Naive B cell (primary cell): ENCODE measurements at regions not wholly inside any gene's neighbourhood (a gene's known extent, or its start where the extent isn't known, plus 50 kb on each side); places are given as distances from the start of the nearest gene placed in this dataset.
A peak's percentile ranks its signal among the peaks of the same experiment; 100 is the strongest.
"Not testable (repeated sequence)": the region's sequence is repeated elsewhere in the genome, so short reads cannot be mapped to it uniquely, and the experiment has no call there.

Experiments
- ATAC-seq, 2 donors: fragments of 150-1000 bp; cut with Tn5 transposase; 2 replicates each; pipeline ENCODE4 v1.10.0; 2021; ENCODE audit warnings: low read depth in 2 of 2, mild to moderate bottlenecking in 2 of 2, moderate library complexity in 2 of 2
- DNase-seq: peaks from one replicate; pipeline ENCODE4 v3.0.0; 2022
- H3K27ac Mint-ChIP-seq, 6 donors: one replicate each; pipeline ENCODE4 v1.8.0; 2020 to 2022; ENCODE audit warnings: mild to moderate bottlenecking in 6 of 6, mixed read lengths in 6 of 6, moderate library complexity in 5 of 6, inconsistent platforms in 2 of 6
- H3K27me3 Mint-ChIP-seq, 3 donors: one replicate each; pipeline ENCODE4 v1.8.0; 2021 to 2022; ENCODE audit warnings: mixed read lengths in 3 of 3, mild to moderate bottlenecking in 1 of 3
- H3K36me3 Mint-ChIP-seq, 2 donors: one replicate each; pipeline ENCODE4 v1.8.0; 2020 to 2022; ENCODE audit warnings: mixed read lengths in 2 of 2, inconsistent platforms in 1 of 2, mild to moderate bottlenecking in 1 of 2
- H3K4me1 Mint-ChIP-seq, 3 donors: one replicate each; pipeline ENCODE4 v1.8.0; 2020 to 2022; ENCODE audit warnings: mixed read lengths in 3 of 3, inconsistent platforms in 1 of 3, mild to moderate bottlenecking in 1 of 3, moderate library complexity in 1 of 3
- H3K4me3 Mint-ChIP-seq, 8 donors: one replicate each; pipeline ENCODE4 v1.8.0; 2020 to 2022; ENCODE audit warnings: mild to moderate bottlenecking in 8 of 8, mixed read lengths in 8 of 8, moderate library complexity in 8 of 8, inconsistent platforms in 2 of 8
- H3K9me3 Mint-ChIP-seq, 7 donors: one replicate each; pipeline ENCODE4 v1.8.0; 2020 to 2022; ENCODE audit warnings: mixed read lengths in 7 of 7, mild to moderate bottlenecking in 5 of 7, inconsistent platforms in 2 of 7, moderate library complexity in 1 of 7

DNA sequence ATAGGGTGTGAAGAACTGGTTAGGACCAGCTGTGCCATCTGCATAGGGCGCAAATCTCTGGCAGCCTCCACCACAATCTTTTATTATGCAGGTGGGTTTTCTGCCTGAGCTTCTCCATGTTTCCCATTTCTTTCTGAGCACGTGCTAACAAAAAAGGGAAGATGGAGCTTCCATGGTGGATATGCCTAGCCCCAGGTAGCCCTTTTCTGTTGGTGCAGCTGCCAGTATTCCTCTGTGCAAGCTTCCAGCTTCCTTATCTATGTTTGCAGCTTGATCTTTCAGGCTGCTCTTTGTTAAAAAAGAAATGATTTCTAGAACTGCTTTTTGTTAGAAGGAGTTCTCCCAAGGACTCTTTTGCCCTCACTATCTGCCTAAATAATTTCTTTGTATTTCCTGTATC is 95.0 kb upstream of the EPB41L4A start:
- Mint-ChIP-seq H3K4me3 (no peak overlapping the region), H3K36me3 (peaks cover 0 to 2% of the 10 kb centered on the region in 2 donors), H3K4me1 (peaks cover 2 to 5% (median 2%) of the 10 kb centered on the region in 3 donors), H3K27me3 (peaks cover 0 to 5% (median 0%) of the 10 kb centered on the region in 3 donors), H3K9me3 (peaks cover 0 to 34% (median 18%) of the 10 kb centered on the region in 7 donors), H3K27ac (peak overlapping the region in 1 of 6 donors; percentile 76)
- ATAC-seq (no peak), DNase-seq (no peak)

DNA sequence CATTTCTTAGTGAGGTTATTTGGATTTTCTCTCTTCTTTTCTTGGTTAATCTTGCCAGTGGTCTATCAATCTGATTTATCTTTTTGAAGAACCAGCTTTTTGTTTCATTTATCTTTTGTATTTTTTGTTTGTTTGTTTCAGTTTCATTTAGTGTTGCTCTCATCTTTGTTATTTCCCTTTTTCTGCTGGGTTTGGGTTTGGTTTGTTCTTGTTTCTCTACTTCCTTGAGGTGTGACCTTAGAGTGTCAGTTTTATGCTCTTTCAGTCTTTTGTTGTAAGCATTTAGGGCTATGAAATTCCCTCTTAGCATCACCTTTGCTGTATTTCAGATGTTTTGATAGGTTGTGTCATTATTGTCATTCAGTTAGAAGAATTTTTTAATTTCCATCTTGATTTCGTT is 101.4 kb upstream of the EPB41L4A start:
- DNase-seq (peak; percentile 65), ATAC-seq (peak; percentile 27 to 39)
- not testable (repeated sequence) for H3K27me3 Mint-ChIP-seq
- Mint-ChIP-seq H3K27ac (peak overlapping the region; percentile 88 to 95 (median 91)), H3K4me1 (peaks cover 62 to 66% (median 66%) of the 10 kb centered on the region in 3 donors), H3K9me3 (peaks cover 3 to 39% (median 18%) of the 10 kb centered on the region in 7 donors), H3K36me3 (peaks cover 17 to 37% of the 10 kb centered on the region in 2 donors), H3K4me3 (peak overlapping the region; percentile 36 to 88 (median 80))

DNA sequence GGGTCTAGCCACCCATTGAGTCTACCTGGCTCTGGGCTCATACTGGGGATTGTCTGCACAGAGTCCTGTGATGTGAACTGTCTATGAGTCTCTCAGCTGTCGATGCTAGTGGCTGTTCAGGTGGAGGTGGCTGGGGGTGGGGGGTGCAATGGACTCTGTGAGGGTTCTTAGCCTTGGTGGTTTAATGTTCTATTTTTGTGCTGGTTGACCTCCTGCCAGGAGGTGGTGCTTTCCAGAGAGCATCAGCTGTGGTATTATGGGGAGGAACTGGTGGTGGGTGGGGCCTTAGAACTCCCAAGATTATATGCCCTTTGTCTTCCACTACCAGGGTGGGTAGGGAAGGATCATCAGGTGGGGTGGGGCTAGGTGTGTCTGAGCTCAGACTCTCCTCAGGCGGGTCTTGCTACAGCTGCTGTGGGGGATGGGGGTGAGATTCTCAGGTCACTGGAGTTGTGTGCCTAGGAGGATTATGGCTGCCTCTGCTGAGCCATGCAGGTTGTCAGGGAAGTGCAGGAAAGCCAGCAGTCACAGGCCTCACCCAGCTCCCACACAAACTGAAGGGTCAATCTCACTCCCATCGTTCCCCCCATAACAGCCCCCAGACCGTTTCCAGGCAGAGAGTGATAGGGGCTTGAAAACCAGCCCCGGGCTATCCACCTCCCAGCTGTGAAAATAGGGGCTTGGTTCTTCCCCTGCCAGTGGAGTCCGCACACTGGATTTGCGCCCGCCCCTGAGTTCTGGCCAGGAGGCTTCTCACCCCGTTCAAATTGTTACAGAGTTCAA is 104.0 kb upstream of the EPB41L4A start:
- Mint-ChIP-seq H3K4me3 (peak overlapping the region; percentile 30 to 90 (median 80)), H3K4me1 (peaks cover 74 to 89% (median 75%) of the 10 kb centered on the region in 3 donors)
- ATAC-seq = peak; percentile 18 to 28

DNA sequence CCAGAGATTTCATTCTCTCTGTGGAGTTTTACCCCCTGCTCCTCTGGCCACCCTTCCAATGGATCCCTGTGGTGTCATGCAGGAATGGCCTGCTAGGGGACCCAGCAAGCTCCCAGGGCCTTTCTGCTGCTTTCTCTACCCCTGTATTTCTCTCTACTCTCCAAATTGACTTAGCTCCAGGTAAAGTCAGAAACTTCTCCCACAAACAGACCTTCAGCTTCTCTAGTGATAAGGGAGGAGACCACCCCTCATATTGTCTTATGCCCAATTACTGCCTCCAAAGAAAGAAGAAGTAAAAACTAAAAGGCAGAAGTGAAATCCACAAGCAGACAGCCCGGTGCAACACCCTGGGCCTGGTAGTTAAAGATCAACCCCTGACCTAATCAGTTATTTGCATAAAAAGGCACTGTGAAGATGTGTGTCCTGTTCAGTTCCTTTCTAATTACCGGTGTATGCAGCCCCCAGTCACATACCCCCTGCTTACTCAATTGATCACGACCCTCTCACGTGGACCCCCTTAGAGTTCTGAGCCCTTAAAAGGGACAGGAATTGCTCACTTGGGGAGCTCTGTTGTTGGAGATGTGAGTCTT is 104.7 kb upstream of the EPB41L4A start:
- ATAC-seq (peak; percentile 79 to 80), DNase-seq (peak; percentile 74)
- Mint-ChIP-seq H3K9me3 (peaks cover 3 to 31% (median 11%) of the 10 kb centered on the region in 7 donors), H3K36me3 (peaks cover 17 to 43% of the 10 kb centered on the region in 2 donors), H3K27ac (peak overlapping the region; percentile 72 to 99 (median 92)), H3K4me3 (peak overlapping the region; percentile 30 to 90 (median 80)), H3K4me1 (peaks cover 73 to 95% (median 75%) of the 10 kb centered on the region in 3 donors)
- not testable (repeated sequence) for H3K27me3 Mint-ChIP-seq

More for the DNA sequence above, 104.0 kb upstream of the EPB41L4A start:
- DNase-seq, H3K27me3 Mint-ChIP-seq: not testable (repeated sequence)
- peak overlapping the region; percentile 88 to 99 (median 96) for H3K27ac Mint-ChIP-seq
- H3K36me3 Mint-ChIP-seq = peaks cover 17 to 43% of the 10 kb centered on the region in 2 donors
- H3K9me3 Mint-ChIP-seq = peaks cover 3 to 37% (median 16%) of the 10 kb centered on the region in 7 donors

GRCh38 chr5:112525217-112525616 is 106.1 kb upstream of the EPB41L4A start:
- peaks cover 3 to 18% (median 9%) of the 10 kb centered on the region in 7 donors for H3K9me3 Mint-ChIP-seq
- H3K4me3 Mint-ChIP-seq = peak overlapping the region in 6 of 8 donors; percentile 35 to 87 (median 80)
- H3K27ac Mint-ChIP-seq = peak overlapping the region in 4 of 6 donors; percentile 88 to 96 (median 92)
- DNase-seq (no peak), ATAC-seq (no peak)
- peaks cover 63 to 97% (median 67%) of the 10 kb centered on the region in 3 donors for H3K4me1 Mint-ChIP-seq
- no peaks in the 10 kb centered on the region for H3K27me3 Mint-ChIP-seq
- peaks cover 16 to 30% of the 10 kb centered on the region in 2 donors for H3K36me3 Mint-ChIP-seq

- Mint-ChIP-seq H3K36me3 (peaks cover 0 to 15% of the 10 kb centered on the region in 2 donors), H3K27me3 (no peaks in the 10 kb centered on the region), H3K9me3 (peaks cover 0 to 9% (median 4%) of the 10 kb centered on the region in 7 donors), H3K4me1 (peaks cover 56 to 93% (median 58%) of the 10 kb centered on the region in 3 donors), H3K4me3 (peak overlapping the region in 1 of 8 donors; percentile 10), H3K27ac (no peak overlapping the region)
- ATAC-seq (no peak), DNase-seq (no peak)
Observed at GRCh38 chr5:112528928-112529327, 109.9 kb upstream of the EPB41L4A start.

DNA sequence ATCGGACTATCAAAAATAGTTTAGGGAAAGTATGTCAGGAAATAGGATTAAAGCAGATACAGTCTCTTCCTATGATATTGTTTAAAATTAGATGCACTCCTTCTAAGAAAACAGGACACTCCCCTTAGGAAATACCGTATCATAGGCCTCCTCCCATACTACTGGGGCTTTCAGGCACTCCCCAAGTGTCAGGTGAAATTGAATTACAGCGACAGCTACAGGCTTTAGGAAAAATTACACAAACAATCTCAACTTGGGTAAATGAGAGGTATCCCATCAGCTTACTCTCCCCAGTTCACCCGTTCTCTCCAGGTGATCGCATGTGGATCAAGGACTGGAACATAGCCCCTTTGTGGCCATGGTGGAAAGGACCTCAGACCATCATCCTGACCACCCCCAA is 110.4 kb upstream of the EPB41L4A start:
- ATAC-seq = peak; percentile 64 to 73
- peak overlapping the region in 3 of 8 donors; percentile 22 to 60 (median 25) for H3K4me3 Mint-ChIP-seq
- H3K27me3 Mint-ChIP-seq = no peaks in the 10 kb centered on the region
- peaks cover 56 to 93% (median 60%) of the 10 kb centered on the region in 3 donors for H3K4me1 Mint-ChIP-seq
- peaks cover 0 to 15% of the 10 kb centered on the region in 2 donors for H3K36me3 Mint-ChIP-seq
- DNase-seq = no peak
- H3K27ac Mint-ChIP-seq = peak overlapping the region in 1 of 6 donors; percentile 37
- peaks cover 0 to 8% (median 3%) of the 10 kb centered on the region in 7 donors for H3K9me3 Mint-ChIP-seq

DNA sequence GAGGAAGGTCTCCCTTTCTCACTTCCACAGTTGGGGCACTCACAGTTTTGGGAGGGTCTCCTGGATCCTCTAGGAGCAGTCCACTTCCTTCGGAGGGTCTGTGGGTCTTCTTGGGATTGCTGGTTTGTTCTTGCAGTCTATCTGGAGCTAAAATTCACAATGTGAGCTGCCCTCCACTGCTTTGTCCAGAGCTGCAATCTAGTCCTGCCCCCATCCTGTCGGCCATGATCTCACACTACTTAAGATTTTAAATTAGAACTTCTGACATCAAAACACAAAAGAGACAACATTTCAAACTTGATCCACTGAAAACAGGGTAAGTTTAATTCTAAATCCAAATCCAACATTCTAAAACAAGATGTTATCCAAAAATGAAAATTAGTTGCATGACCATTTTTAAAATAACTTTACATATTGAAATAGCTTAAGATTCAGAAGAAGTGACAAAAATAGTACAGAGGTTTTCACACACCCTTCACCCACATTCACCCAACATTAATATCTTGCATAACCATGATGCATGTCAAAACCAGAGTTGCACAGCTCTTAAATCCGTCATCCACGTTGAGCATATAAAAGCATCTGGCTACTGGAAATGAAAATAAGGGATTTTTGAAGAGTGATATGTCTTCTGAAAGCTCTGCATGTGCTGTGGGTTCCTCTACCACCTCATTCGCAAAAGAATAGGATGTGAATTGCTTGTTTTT is 113.7 kb upstream of the EPB41L4A start:
- peak overlapping the region; percentile 41 to 89 (median 79) for H3K4me3 Mint-ChIP-seq
- peak overlapping the region; percentile 73 to 96 (median 86) for H3K27ac Mint-ChIP-seq
- peak in 1 of 2 donors; percentile 34 for ATAC-seq
- no peaks in the 10 kb centered on the region for H3K27me3 Mint-ChIP-seq
- DNase-seq = no peak
- peaks cover 0 to 2% (median 0%) of the 10 kb centered on the region in 7 donors for H3K9me3 Mint-ChIP-seq
- no peaks in the 10 kb centered on the region for H3K36me3 Mint-ChIP-seq
- H3K4me1 Mint-ChIP-seq = peaks cover 47 to 75% (median 48%) of the 10 kb centered on the region in 3 donors

GRCh38 chr5:112533362-112533761 is 114.3 kb upstream of the EPB41L4A start:
- ATAC-seq (peak in 1 of 2 donors; percentile 37), DNase-seq (no peak)
- peaks cover 45 to 71% (median 47%) of the 10 kb centered on the region in 3 donors for H3K4me1 Mint-ChIP-seq
- H3K9me3 Mint-ChIP-seq = peaks cover 0 to 2% (median 0%) of the 10 kb centered on the region in 7 donors
- no peaks in the 10 kb centered on the region for H3K27me3 Mint-ChIP-seq
- H3K27ac Mint-ChIP-seq = peak overlapping the region in 5 of 6 donors; percentile 41 to 96 (median 87)
- H3K36me3 Mint-ChIP-seq = no peaks in the 10 kb centered on the region
- peak overlapping the region; percentile 41 to 89 (median 79) for H3K4me3 Mint-ChIP-seq

GRCh38 chr5:112534067-112534583 is 115.0 kb upstream of the EPB41L4A start:
- Mint-ChIP-seq H3K4me3 (peak overlapping the region in 6 of 8 donors; percentile 38 to 83 (median 72)), H3K27ac (peak overlapping the region in 5 of 6 donors; percentile 55 to 96 (median 87)), H3K36me3 (no peaks in the 10 kb centered on the region), H3K27me3 (no peaks in the 10 kb centered on the region), H3K4me1 (peaks cover 45 to 63% (median 47%) of the 10 kb centered on the region in 3 donors), H3K9me3 (peaks cover 0 to 4% (median under 1%) of the 10 kb centered on the region in 7 donors)
- no peak for DNase-seq
- ATAC-seq = no peak

- H3K27me3 Mint-ChIP-seq = no peaks in the 10 kb centered on the region
- DNase-seq (no peak), ATAC-seq (no peak)
- H3K4me3 Mint-ChIP-seq = peak overlapping the region in 5 of 8 donors; percentile 26 to 75 (median 71)
- peaks cover 41 to 57% (median 45%) of the 10 kb centered on the region in 3 donors for H3K4me1 Mint-ChIP-seq
- peaks cover 0 to 6% (median 3%) of the 10 kb centered on the region in 7 donors for H3K9me3 Mint-ChIP-seq
- peak overlapping the region; percentile 55 to 96 (median 84) for H3K27ac Mint-ChIP-seq
- no peaks in the 10 kb centered on the region for H3K36me3 Mint-ChIP-seq
Observed at GRCh38 chr5:112534611-112535255, 115.7 kb upstream of the EPB41L4A start.

GRCh38 chr5:112535356-112535755 is 116.3 kb upstream of the EPB41L4A start:
- peaks cover 41 to 51% (median 42%) of the 10 kb centered on the region in 3 donors for H3K4me1 Mint-ChIP-seq
- peaks cover 0 to 6% (median 3%) of the 10 kb centered on the region in 7 donors for H3K9me3 Mint-ChIP-seq
- H3K36me3 Mint-ChIP-seq = no peaks in the 10 kb centered on the region
- DNase-seq (no peak), ATAC-seq (no peak)
- H3K27me3 Mint-ChIP-seq = no peaks in the 10 kb centered on the region
- peak overlapping the region in 5 of 6 donors; percentile 6 to 87 (median 53) for H3K27ac Mint-ChIP-seq
- peak overlapping the region in 2 of 8 donors; percentile 17 to 37 for H3K4me3 Mint-ChIP-seq
